ENCODE measurements at regions not wholly inside any gene's neighbourhood (a gene's known extent, or its start where the extent isn't known, plus 50 kb on each side); places are given as distances from the start of the nearest gene placed in this dataset.

DNA sequence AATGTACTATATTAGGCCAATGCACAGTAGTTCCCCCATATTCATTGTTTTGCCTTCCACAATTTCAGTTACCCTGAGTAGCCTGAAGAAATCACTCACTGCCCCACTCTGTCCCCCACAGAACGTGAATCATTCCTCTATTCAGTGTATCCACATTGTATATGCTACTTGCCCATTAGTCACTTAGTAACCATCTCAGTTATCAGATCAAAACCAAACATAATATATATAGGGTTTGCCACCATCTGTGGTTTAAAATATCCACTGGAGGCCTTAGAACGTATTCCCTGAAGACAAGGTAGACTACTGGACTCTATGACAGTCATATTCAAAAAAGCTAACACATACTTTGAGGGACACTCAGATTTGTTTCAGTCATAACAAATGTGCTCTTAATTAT lies 465.7 kb upstream of the RGMB start:
- CTCF ChIA-PET (ENCODE audit: partially characterized antibody), result no interaction called here

More for the DNA sequence above, 465.7 kb upstream of the RGMB start:
- H3K4me1 ChIP-seq (replicated peaks in 1 of 4; ENCODE audit: control insufficient read depth in 3 of 4, insufficient read depth in 4 of 4, low read length in 3 of 4), result peaks cover 0 to 9% (median 4%) of the 10 kb centered on the region in 4 experiments; a peak in 6 of 7 replicates
- no peaks in the 10 kb centered on the region for H3K79me2 ChIP-seq (ENCODE audit: control insufficient read depth in 1 of 2, insufficient read depth in 2 of 2, low read length in 2 of 2)
- no peak overlapping the region for H2BK120ac ChIP-seq (replicated peaks; ENCODE audit: low read depth, low read length)
- 93% methylated on average over 2 of the region's 2 CpGs; no CpG with 5 or more reads in 1 of the 2 experiments for WGBS, 2 experiments (ENCODE audit: extremely low coverage in 1 of 2, insufficient coverage in 1 of 2, insufficient read length in 1 of 2, insufficient replicate concordance in 2 of 2, low coverage in 1 of 2, low lambda C conversion rate in 2 of 2, missing lambda C conversion rate in 1 of 2)
- H4K20me1 ChIP-seq (replicated peaks in 1 of 2; ENCODE audit: control insufficient read depth in 1 of 2, insufficient read depth in 2 of 2, low read length in 2 of 2), result no peaks in the 10 kb centered on the region
- H2BK12ac ChIP-seq (ENCODE audit: low read depth, low read length), result no peak overlapping the region
- H3K23ac ChIP-seq (ENCODE audit: insufficient read length), result no peak overlapping the region
- no peak overlapping the region for H4K8ac ChIP-seq (ENCODE audit: extremely low read depth, insufficient read depth, low read length)
- no peak overlapping the region for H3K18ac ChIP-seq (ENCODE audit: extremely low read depth, low read length)
- H2AK5ac ChIP-seq (ENCODE audit: low read depth, low read length), result no peak overlapping the region
- no peak overlapping the region for H2BK5ac ChIP-seq (ENCODE audit: low read depth, low read length)
- H3K9me3 ChIP-seq (ENCODE audit: insufficient read depth in 2 of 2, low read depth in 1 of 2, low read length in 1 of 2), result no peaks in the 10 kb centered on the region
- no peak overlapping the region for H3K4ac ChIP-seq (replicated peaks; ENCODE audit: insufficient read length, low read depth, low read length)
- POLR2A ChIA-PET (ENCODE audit: partially characterized antibody), result no interaction called here
- FAIRE-seq (no peak), DNase-seq (ENCODE audit: low read depth in 1 of 2, low spot score in 2 of 2) (no peak)
- no peak overlapping the region for H3K9ac ChIP-seq (replicated peaks in 1 of 4; ENCODE audit: extremely low read depth in 1 of 4, low read depth in 3 of 4, low read length in 3 of 4)
- TF ChIP-seq JUN (IDR thresholded peaks at IDR 0.05; ENCODE audit: low read depth, low read length) (no peak), GTF2F1 (IDR thresholded peaks at IDR 0.05; ENCODE audit: borderline replicate concordance, low read depth, low read length) (no peak), KDM4A (IDR thresholded peaks at IDR 0.05; ENCODE audit: low read depth, low read length, severe bottlenecking) (no peak), POU5F1 (IDR thresholded peaks at IDR 0.05; ENCODE audit: low read depth, low read length) (no peak), SIRT6 (IDR thresholded peaks at IDR 0.05; ENCODE audit: low read length) (no peak), KDM5A (IDR thresholded peaks at IDR 0.05; ENCODE audit: low read length) (no peak), POLR2AphosphoS5 (IDR thresholded peaks at IDR 0.05; ENCODE audit: low read depth, low read length) (no peak), CBX8 (IDR thresholded peaks at IDR 0.05; ENCODE audit: borderline replicate concordance, low read depth, low read length) (no peak)
- TF ChIP-seq, protein P1, sequence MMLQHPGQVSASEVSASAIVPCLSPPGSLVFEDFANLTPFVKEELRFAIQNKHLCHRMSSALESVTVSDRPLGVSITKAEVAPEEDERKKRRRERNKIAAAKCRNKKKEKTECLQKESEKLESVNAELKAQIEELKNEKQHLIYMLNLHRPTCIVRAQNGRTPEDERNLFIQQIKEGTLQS (IDR thresholded peaks at IDR 0.05; ENCODE audit: insufficient read depth, low read depth, low read length), result no peak
- TF ChIP-seq, protein P2, sequence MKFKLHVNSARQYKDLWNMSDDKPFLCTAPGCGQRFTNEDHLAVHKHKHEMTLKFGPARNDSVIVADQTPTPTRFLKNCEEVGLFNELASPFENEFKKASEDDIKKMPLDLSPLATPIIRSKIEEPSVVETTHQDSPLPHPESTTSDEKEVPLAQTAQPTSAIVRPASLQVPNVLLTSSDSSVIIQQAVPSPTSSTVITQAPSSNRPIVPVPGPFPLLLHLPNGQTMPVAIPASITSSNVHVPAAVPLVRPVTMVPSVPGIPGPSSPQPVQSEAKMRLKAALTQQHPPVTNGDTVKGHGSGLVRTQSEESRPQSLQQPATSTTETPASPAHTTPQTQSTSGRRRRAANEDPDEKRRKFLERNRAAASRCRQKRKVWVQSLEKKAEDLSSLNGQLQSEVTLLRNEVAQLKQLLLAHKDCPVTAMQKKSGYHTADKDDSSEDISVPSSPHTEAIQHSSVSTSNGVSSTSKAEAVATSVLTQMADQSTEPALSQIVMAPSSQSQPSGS (IDR thresholded peaks at IDR 0.05; ENCODE audit: low read length), result no peak
- no peak overlapping the region for H3K14ac ChIP-seq (ENCODE audit: insufficient read length)
- H3K27me3 ChIP-seq (replicated peaks in 1 of 4; ENCODE audit: control insufficient read depth in 3 of 4, extremely low read depth in 1 of 4, insufficient read depth in 3 of 4, low read length in 3 of 4), result no peaks in the 10 kb centered on the region
- H2AFZ ChIP-seq (ENCODE audit: low read length), result no peak overlapping the region
- no peak overlapping the region for H4K5ac ChIP-seq (ENCODE audit: insufficient read length, low read depth, low read length)
- H4K91ac ChIP-seq (replicated peaks; ENCODE audit: insufficient read length, low read length), result no peak overlapping the region
- H2BK15ac ChIP-seq (ENCODE audit: low read length), result no peak overlapping the region
- no peaks in the 10 kb centered on the region for H3K36me3 ChIP-seq (ENCODE audit: control insufficient read depth in 2 of 4, insufficient read depth in 4 of 4, low read length in 3 of 4)
- no peak overlapping the region for H2BK20ac ChIP-seq (ENCODE audit: low read length)
- no peaks in the 10 kb centered on the region for H3K23me2 ChIP-seq (ENCODE audit: low read depth, low read length)
- H3K4me2 ChIP-seq (ENCODE audit: insufficient read depth in 1 of 2, low read depth in 2 of 2, low read length in 2 of 2), result no peak overlapping the region
- no peak overlapping the region for H3K56ac ChIP-seq (replicated peaks; ENCODE audit: insufficient read length, low read depth, low read length)
- H3K79me1 ChIP-seq (ENCODE audit: low read depth, low read length), result no peaks in the 10 kb centered on the region
- no peak overlapping the region for H3K27ac ChIP-seq (ENCODE audit: low read depth, low read length)
- H3K4me3 ChIP-seq (ENCODE audit: extremely low read depth in 1 of 4, insufficient read depth in 2 of 4, low read depth in 3 of 4, low read length in 4 of 4), result no peak overlapping the region

Data from H1 (cell line).